ENCODE measurements at regions not wholly inside any gene's neighbourhood (a gene's known extent, or its start where the extent isn't known, plus 50 kb on each side); places are given as distances from the start of the nearest gene placed in this dataset.

- no peak for TF ChIP-seq SIN3A (conservative IDR thresholded peaks at IDR 0.05 in 1 of 2, IDR thresholded peaks at IDR 0.05 in 1 of 2; ENCODE audit: low read depth in 1 of 2, low read length in 2 of 2)
- TF ChIP-seq BCL11A (IDR thresholded peaks at IDR 0.05; ENCODE audit: low read depth in 2 of 2, low read length in 2 of 2) = no peak
- no peak for TF ChIP-seq SUZ12 (IDR thresholded peaks at IDR 0.05; ENCODE audit: low read length)
- no peak for TF ChIP-seq FOSL1 (IDR thresholded peaks at IDR 0.05; ENCODE audit: insufficient read depth, low read depth, low read length)
Measured at GRCh38 chr3:26081806-26082205, 291.9 kb downstream of the OXSM start (continued).
